Cerebellar cortex (tissue), 1 donor: ENCODE measurements at regions not wholly inside any gene's neighbourhood (a gene's known extent, or its start where the extent isn't known, plus 50 kb on each side); places are given as distances from the start of the nearest gene placed in this dataset.
"Not testable (repeated sequence)": the region's sequence is repeated elsewhere in the genome, so short reads cannot be mapped to it uniquely, and the experiment has no call there.

ENCODE experiments used
- DNase-seq: peaks from one replicate; pipeline ENCODE4 v3.0.0-alpha.2; 2015; ENCODE audit warnings: low spot score

DNA sequence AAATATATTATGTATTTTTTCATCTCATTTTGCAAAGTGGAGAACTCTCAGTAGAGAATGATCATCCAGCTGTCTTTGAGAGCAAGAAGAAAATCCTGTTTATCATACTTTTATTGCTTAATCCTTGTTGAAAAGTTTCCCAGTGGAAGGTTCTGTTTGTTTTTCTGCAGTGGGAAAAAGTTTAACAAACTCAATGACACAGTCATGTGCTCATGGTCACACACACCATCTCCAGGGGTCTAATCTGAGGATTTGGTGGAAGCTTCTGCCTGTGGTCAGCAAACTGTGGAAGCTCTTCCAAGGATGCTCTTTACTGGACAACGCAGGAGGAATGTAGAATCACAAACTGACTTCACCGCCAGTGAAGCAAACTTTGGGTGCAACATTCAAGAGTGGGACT lies 1003.9 kb downstream of the SORCS3 start:
- DNase-seq = no peak

- DNase-seq = no peak
These were observed 1003.5 kb downstream of the SORCS3 start for GRCh38 chr10:105644559-105644958.

GRCh38 chr10:105644091-105644490 lies 1003.0 kb downstream of the SORCS3 start:
- no peak for DNase-seq

GRCh38 chr10:105643660-105644059 lies 1002.6 kb downstream of the SORCS3 start:
- no peak for DNase-seq

DNA sequence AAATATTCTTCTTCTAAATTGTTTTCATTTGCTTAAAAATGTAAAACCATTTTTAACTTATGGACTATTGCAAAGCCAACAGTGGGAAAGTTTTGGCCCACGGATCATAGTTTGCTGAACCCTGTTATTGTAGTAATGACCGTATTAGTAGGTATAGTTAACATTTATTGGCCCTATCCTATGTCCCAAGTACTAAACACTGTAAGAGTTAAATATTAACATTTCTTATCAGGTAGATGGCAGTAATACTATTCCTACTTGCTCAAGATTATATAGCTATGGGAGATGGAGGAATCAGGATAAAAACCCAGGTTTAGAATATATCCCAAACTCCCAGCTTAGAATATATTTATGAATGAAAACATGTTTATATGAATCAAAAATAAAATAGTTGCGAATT lies 993.2 kb downstream of the SORCS3 start:
- no peak for DNase-seq

GRCh38 chr10:105615715-105616365 lies 974.8 kb downstream of the SORCS3 start:
- no peak for DNase-seq

DNA sequence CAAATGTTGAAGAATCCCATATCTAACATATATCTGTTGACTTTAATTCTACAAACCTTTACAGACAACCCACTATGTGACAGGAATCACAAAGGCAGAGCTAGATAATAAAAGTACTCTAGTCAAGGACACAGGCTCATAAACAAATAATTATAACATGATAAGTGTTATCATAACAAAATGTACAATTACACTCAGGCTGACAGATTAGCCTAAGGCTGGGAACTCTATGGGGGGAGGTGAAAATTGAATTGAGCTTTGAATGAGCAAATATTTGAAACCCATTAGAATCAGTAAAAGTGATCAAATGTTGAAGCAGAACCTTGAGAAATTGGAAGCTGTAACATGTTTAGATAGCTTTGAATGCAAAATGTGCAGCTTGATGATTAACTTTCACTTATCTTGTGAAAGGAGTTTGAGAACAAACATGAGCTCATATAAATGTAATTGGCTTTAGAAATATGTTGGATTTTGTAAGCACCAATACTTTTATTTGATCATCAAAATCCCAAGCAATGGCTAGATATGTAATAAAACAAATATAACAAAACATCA lies 970.2 kb downstream of the SORCS3 start:
- DNase-seq = no peak

DNA sequence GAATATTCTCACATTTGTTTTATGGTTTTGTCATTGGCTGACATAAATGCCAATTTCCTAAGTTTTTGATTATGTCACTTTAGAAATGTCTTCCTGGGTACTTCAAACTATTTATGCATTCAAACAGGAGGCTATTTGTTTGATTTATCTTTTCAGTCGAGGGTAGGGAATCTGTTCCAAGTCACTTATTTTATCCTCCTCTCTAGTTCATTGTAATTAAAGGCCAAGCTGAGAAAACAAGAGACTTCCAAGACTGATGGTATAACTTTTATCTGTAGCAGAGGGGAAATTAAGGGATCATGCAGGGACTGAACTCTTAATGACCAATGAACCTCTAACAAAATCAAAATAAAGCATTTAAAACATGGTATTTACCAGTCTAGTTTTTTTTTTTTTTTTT lies 968.4 kb downstream of the SORCS3 start:
- DNase-seq = no peak

- no peak for DNase-seq
These were observed 964.8 kb downstream of the SORCS3 start for GRCh38 chr10:105605918-105606317.

GRCh38 chr10:105605104-105605503 lies 964.0 kb downstream of the SORCS3 start:
- no peak for DNase-seq

- no peak for DNase-seq
These were observed 957.1 kb downstream of the SORCS3 start for GRCh38 chr10:105598207-105598606.

- no peak for DNase-seq
These were observed 956.2 kb downstream of the SORCS3 start for GRCh38 chr10:105597312-105597711.

- no peak for DNase-seq
These were observed 955.7 kb downstream of the SORCS3 start for GRCh38 chr10:105596749-105597148.

DNA sequence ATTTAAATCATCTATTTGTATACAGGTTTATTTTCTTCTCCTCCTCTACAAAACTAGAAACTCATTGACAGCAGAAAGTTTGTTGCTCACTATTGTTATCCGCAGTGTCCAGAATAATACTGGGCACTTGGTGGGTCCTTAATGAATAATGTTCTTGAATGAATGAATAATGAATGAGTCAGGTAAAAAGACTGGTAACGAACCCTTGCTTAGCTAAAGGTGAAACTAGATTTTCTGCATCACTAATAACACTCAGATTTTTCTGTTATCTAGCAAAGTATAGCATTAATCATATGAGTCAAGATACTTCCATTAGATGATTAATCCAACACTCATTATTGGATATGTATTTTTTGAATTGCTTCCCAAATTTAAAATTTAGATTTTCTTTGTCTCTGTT lies 953.2 kb downstream of the SORCS3 start:
- no peak for DNase-seq

DNA sequence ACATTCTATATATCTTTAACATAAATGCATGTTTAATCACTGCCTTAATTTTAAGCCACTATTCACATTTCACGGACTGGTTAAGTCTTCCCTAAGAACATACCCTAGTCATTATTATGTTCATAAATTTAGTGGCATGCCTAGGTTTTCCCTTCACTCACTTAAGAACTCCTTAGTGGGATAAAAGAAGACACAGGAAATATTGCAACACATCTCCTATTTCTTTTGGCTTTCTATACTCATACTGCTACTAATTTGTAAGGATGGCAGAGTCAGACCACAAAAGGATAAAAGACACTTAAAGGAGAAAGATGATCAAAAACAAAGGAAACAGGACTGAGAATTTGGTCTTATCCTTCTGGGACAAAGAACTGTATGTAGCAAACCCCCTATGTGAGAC lies 951.4 kb downstream of the SORCS3 start:
- DNase-seq = no peak

GRCh38 chr10:105586451-105587098 lies 945.5 kb downstream of the SORCS3 start:
- DNase-seq = no peak

- no peak for DNase-seq
These were observed 944.7 kb downstream of the SORCS3 start for GRCh38 chr10:105585753-105586152.

DNA sequence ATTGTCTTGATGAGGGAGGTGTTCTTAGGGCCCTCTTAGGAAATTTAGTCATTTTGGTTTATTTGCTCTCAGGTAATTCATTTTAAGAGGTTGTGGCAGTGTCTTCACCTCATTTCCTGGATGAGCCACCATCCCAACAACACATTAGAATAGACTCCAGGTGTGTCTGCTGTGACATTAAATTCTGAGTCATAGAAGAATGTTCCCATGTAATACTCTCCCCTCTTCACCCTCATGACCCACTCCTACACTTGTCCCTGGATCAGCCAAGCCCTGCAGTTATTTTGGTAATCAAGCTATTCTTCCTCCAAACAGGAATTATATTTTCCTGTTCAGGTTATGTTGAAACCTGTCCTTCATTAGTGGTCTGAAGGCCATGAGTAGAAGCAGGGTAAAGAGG lies 944.1 kb downstream of the SORCS3 start:
- no peak for DNase-seq

GRCh38 chr10:105579112-105579511 lies 938.0 kb downstream of the SORCS3 start:
- no peak for DNase-seq

GRCh38 chr10:105577865-105578607 lies 936.9 kb downstream of the SORCS3 start:
- DNase-seq = no peak

DNA sequence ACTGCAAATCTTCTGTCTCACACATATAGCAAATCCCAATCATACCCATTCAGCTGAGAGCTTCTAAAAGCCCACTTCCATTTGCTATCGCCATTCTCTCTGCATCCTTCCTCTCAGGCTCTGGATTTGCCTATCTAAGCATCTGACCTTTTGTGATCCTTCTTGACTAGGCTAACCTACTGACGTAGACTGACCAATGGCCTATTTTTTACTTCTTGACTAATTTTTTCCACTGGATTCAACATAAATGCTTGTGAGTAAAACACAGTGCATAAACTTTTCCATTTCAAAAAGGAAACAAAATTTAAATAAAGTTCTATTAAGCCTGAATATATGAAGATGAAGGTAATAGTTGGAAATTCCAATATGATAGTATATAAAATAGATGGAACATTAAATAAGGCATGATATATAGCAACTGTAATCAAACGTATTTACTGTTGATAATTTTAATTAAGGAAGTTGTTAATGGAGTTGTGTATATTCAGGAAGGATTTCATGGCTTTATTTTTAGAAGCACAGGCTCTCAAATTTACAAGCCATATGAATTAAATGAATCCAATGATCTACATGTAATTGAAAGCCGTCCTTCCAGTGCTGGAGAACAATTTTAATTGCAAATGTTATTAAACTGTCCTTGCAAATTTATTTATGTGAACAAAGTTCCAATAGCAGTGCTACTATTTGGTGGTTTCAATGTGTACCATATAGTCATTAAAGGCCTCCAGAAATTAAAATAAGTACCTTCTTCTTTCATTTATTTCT lies 918.4 kb downstream of the SORCS3 start:
- no peak for DNase-seq

- DNase-seq = not testable (repeated sequence)
These were observed 909.4 kb downstream of the SORCS3 start for GRCh38 chr10:105550453-105550852.
